A673 (cell line): ENCODE measurements at regions not wholly inside any gene's neighbourhood (a gene's known extent, or its start where the extent isn't known, plus 50 kb on each side); places are given as distances from the start of the nearest gene placed in this dataset.

Experiments
- BruUV-seq: library from RNA; stranded (reverse); fragments of 400-500 nt; replicated peaks from 2 replicates; lab custom pipeline; 2021; lab: Mats Ljungman, UMichigan
- CTCF ChIA-PET: fragments of 300-600 bp; sonication (Branson Sonifier 250); formaldehyde crosslinking; loops from one replicate; lab custom pipeline; 2022; ENCODE audit warnings: antibody characterized with exemption; lab: Charles Lee
- POLR2A ChIA-PET: fragments of 300-600 bp; sonication (Branson Sonifier 250); formaldehyde crosslinking; loops from one replicate; lab custom pipeline; 2022; ENCODE audit warnings: antibody characterized with exemption; ENCODE audit not compliant: low non-redundant PET; lab: Charles Lee
- DNase-seq: peaks from one replicate; pipeline ENCODE4 v3.0.0-alpha.2; 2015; ENCODE audit warnings: low spot score
- H3K27ac ChIP-seq: fragments of 200-600 bp; sonication (generic); 2 replicates; pipeline ENCODE4 v1.5.1; 2016; ENCODE audit warnings: mixed run types, low read depth, mild to moderate bottlenecking, mixed read lengths, antibody characterized with exemption, low read length; ENCODE audit not compliant: poor library complexity, severe bottlenecking
- H3K27me3 ChIP-seq: fragments of 200-600 bp; sonication (generic); replicated peaks from 2 replicates; pipeline ENCODE4 v1.6.1; 2017; ENCODE audit warnings: mixed run types, low read depth, mild to moderate bottlenecking, mixed read lengths, antibody characterized with exemption, low read length; ENCODE audit not compliant: insufficient read depth, poor library complexity
- H3K36me3 ChIP-seq: fragments of 200-600 bp; sonication (generic); 2 replicates; pipeline ENCODE4 v1.6.1; 2016; ENCODE audit warnings: mixed run types, mild to moderate bottlenecking, mixed read lengths, antibody characterized with exemption, low read length; ENCODE audit not compliant: insufficient read depth, poor library complexity, severe bottlenecking
- H3K4me1 ChIP-seq: fragments of 200-600 bp; sonication (generic); 2 replicates; pipeline ENCODE4 v1.6.1; 2017; ENCODE audit warnings: mixed run types, mild to moderate bottlenecking, mixed read lengths, antibody characterized with exemption, low read length; ENCODE audit not compliant: insufficient read depth, poor library complexity, severe bottlenecking
- H3K4me3 ChIP-seq: fragments of 200-600 bp; sonication (generic); 2 replicates; pipeline ENCODE4 v1.5.1; 2016; ENCODE audit warnings: low read depth, mixed run types, mild to moderate bottlenecking, mixed read lengths, low read length; ENCODE audit not compliant: poor library complexity, severe bottlenecking
- H3K9me3 ChIP-seq: fragments of 200-600 bp; sonication (generic); 2 replicates; pipeline ENCODE4 v1.6.1; 2016; ENCODE audit warnings: mixed run types, low read depth, mild to moderate bottlenecking, mixed read lengths, antibody characterized with exemption, low read length; ENCODE audit not compliant: poor library complexity, severe bottlenecking
- CTCF ChIP-seq: fragments of 300-800, 200-600 bp; sonication (generic); conservative IDR thresholded peaks from 2 replicates; pipeline ENCODE4 v1.5.1; 2017; ENCODE audit warnings: low read depth, mild to moderate bottlenecking, antibody characterized with exemption, low read length, moderate library complexity, mixed read lengths
- EZH2 ChIP-seq: fragments of 200-600 bp; sonication (generic); IDR thresholded peaks from 2 replicates; pipeline ENCODE4 v1.6.1; 2017; ENCODE audit warnings: borderline replicate concordance, low read depth, mild to moderate bottlenecking, mixed read lengths, antibody characterized with exemption, low read length; ENCODE audit not compliant: poor library complexity, severe bottlenecking
- intact Hi-C: fragments of 100-400 bp; cut with micrococcal nuclease; formaldehyde crosslinking; loops from one replicate; pipeline ENCODE4 v1.10.0; 2022; ENCODE audit not compliant: unreplicated experiment

GRCh38 chr4:117641519-117641918 lies 392.8 kb upstream of the NDST3 start:
- Histone ChIP-seq H3K9me3 (no peaks in the 10 kb centered on the region), H3K27me3 (no peaks in the 10 kb centered on the region), H3K27ac (no peak overlapping the region), H3K4me1 (no peaks in the 10 kb centered on the region), H3K36me3 (no peaks in the 10 kb centered on the region), H3K4me3 (no peak overlapping the region)
- intact Hi-C loops = no loop called here
- POLR2A ChIA-PET = no interaction called here
- DNase-seq = no peak
- CTCF ChIA-PET = no interaction called here
- TF ChIP-seq EZH2 (no peak), CTCF (no peak)
- BruUV-seq = no TSS peak

GRCh38 chr4:117654079-117654478 lies 380.2 kb upstream of the NDST3 start:
- TF ChIP-seq EZH2 (no peak), CTCF (no peak)
- DNase-seq = no peak
- ChIA-PET CTCF (no interaction called here), POLR2A (no interaction called here)
- no peak overlapping the region for H3K4me3 ChIP-seq
- no peaks in the 10 kb centered on the region for H3K9me3 ChIP-seq
- H3K27ac ChIP-seq = no peak overlapping the region
- H3K36me3 ChIP-seq = no peaks in the 10 kb centered on the region
- intact Hi-C loops = no loop called here
- no TSS peak for BruUV-seq
- no peaks in the 10 kb centered on the region for H3K27me3 ChIP-seq
- no peaks in the 10 kb centered on the region for H3K4me1 ChIP-seq

GRCh38 chr4:117660668-117661067 lies 373.6 kb upstream of the NDST3 start:
- H3K27me3 ChIP-seq = no peaks in the 10 kb centered on the region
- DNase-seq = no peak
- BruUV-seq = no TSS peak
- CTCF ChIA-PET = no interaction called here
- TF ChIP-seq EZH2 = no peak
- H3K4me1 ChIP-seq = no peaks in the 10 kb centered on the region
- no peaks in the 10 kb centered on the region for H3K36me3 ChIP-seq
- no peaks in the 10 kb centered on the region for H3K9me3 ChIP-seq
- POLR2A ChIA-PET = no interaction called here
- H3K27ac ChIP-seq = no peak overlapping the region
- no peak overlapping the region for H3K4me3 ChIP-seq
- intact Hi-C loops = no loop called here

GRCh38 chr4:117661091-117662072 lies 372.9 kb upstream of the NDST3 start:
- no peak for DNase-seq
- Histone ChIP-seq H3K27me3 (no peaks in the 10 kb centered on the region), H3K27ac (no peak overlapping the region), H3K4me1 (no peaks in the 10 kb centered on the region), H3K4me3 (no peak overlapping the region), H3K9me3 (no peaks in the 10 kb centered on the region), H3K36me3 (no peaks in the 10 kb centered on the region)
- ChIA-PET POLR2A (no interaction called here), CTCF (no interaction called here)
- TF ChIP-seq CTCF (no peak), EZH2 (no peak)
- intact Hi-C loops = no loop called here
- BruUV-seq = no TSS peak
